Thyroid gland (tissue), 4 donors: ENCODE measurements at regions not wholly inside any gene's neighbourhood (a gene's known extent, or its start where the extent isn't known, plus 50 kb on each side); places are given as distances from the start of the nearest gene placed in this dataset.

Source experiments
- CTCF ChIP-seq, 6 experiments: fragments of 200-600 bp in 3 of 6; fragments of 450-650 bp in 3 of 6; sonication (generic) in 3 of 6; IDR thresholded peaks; one replicate each; pipeline ENCODE4 v1.5.1; 2016 to 2019; ENCODE audit warnings: antibody characterized with exemption in 6 of 6, mild to moderate bottlenecking in 2 of 6, inconsistent platforms in 1 of 6, moderate library complexity in 1 of 6
- POLR2A ChIP-seq, 2 donors: fragments of 450-650 bp; IDR thresholded peaks; one replicate each; pipeline ENCODE4 v1.6.1; 2017; ENCODE audit warnings: antibody characterized with exemption in 2 of 2, mild to moderate bottlenecking in 2 of 2, moderate library complexity in 1 of 2

GRCh38 chr6:21664314-21665109 is 71.0 kb downstream of the SOX4 start:
- TF ChIP-seq CTCF (IDR thresholded peaks at IDR 0.05), result no peak
- TF ChIP-seq POLR2A (IDR thresholded peaks at IDR 0.05), result no peak
